NCI-H1092 (cell line): ENCODE measurements at regions not wholly inside any gene's neighbourhood (a gene's known extent, or its start where the extent isn't known, plus 50 kb on each side); places are given as distances from the start of the nearest gene placed in this dataset.

Experiments used
- DNase-seq: peaks from one replicate; lab custom pipeline; 2025; lab: John Stamatoyannopoulos, UW

- no peak for DNase-seq
Measured at GRCh38 chr18:77750006-77750405, 500.4 kb downstream of the GALR1 start.

- no peak for DNase-seq
Measured at GRCh38 chr18:77754475-77755044, 504.9 kb downstream of the GALR1 start.

GRCh38 chr18:77755187-77755586 is 505.5 kb downstream of the GALR1 start:
- peak; percentile 91 for DNase-seq

- no peak for DNase-seq
Measured at GRCh38 chr18:77761332-77761731, 511.7 kb downstream of the GALR1 start.

GRCh38 chr18:77762014-77762413 is 512.4 kb downstream of the GALR1 start:
- DNase-seq = no peak

GRCh38 chr18:77762642-77763041 is 513.0 kb downstream of the GALR1 start:
- peak; percentile 64 for DNase-seq

- DNase-seq = no peak
Measured at GRCh38 chr18:77763530-77764145, 514.0 kb downstream of the GALR1 start.

GRCh38 chr18:77765468-77765867 is 515.8 kb downstream of the GALR1 start:
- peak; percentile 84 for DNase-seq

GRCh38 chr18:77766421-77766820 is 516.8 kb downstream of the GALR1 start:
- no peak for DNase-seq

GRCh38 chr18:77772177-77772576 is 522.5 kb downstream of the GALR1 start:
- no peak for DNase-seq

- no peak for DNase-seq
Measured at GRCh38 chr18:77776104-77776503, 526.5 kb downstream of the GALR1 start.

GRCh38 chr18:77777163-77777562 is 527.5 kb downstream of the GALR1 start:
- no peak for DNase-seq

- peak; percentile 85 for DNase-seq
Measured at GRCh38 chr18:77784759-77785379, 535.2 kb downstream of the GALR1 start.

- no peak for DNase-seq
Measured at GRCh38 chr18:77785415-77785975, 535.8 kb downstream of the GALR1 start.

- DNase-seq = no peak
Measured at GRCh38 chr18:77803024-77803423, 553.4 kb downstream of the GALR1 start.

- DNase-seq = no peak
Measured at GRCh38 chr18:77804382-77804781, 554.7 kb downstream of the GALR1 start.

GRCh38 chr18:77807650-77808049 is 558.0 kb downstream of the GALR1 start:
- no peak for DNase-seq

- DNase-seq = peak; percentile 91
Measured at GRCh38 chr18:77811503-77811902, 561.9 kb downstream of the GALR1 start.

GRCh38 chr18:77815666-77816338 is 566.2 kb downstream of the GALR1 start:
- DNase-seq = no peak

GRCh38 chr18:77818328-77818727 is 568.7 kb downstream of the GALR1 start:
- no peak for DNase-seq

GRCh38 chr18:77820472-77820871 is 570.8 kb downstream of the GALR1 start:
- DNase-seq = no peak

- no peak for DNase-seq
Measured at GRCh38 chr18:77821892-77822291, 572.2 kb downstream of the GALR1 start.

- no peak for DNase-seq
Measured at GRCh38 chr18:77822632-77823031, 573.0 kb downstream of the GALR1 start.
